Activated CD4-positive, alpha-beta T cell treated with anti-CD3 and anti-CD28 coated beads for 4 hours (primary cell): ENCODE measurements at regions not wholly inside any gene's neighbourhood (a gene's known extent, or its start where the extent isn't known, plus 50 kb on each side); places are given as distances from the start of the nearest gene placed in this dataset.

Source experiments
- DNase-seq, 2 donors: peaks; one replicate each; pipeline ENCODE4 v3.0.0-alpha.2; 2020

- DNase-seq, result no peak
These were observed 53.5 kb upstream of the ACSL1 start for GRCh38 chr4:184879271-184879670.

GRCh38 chr4:184882276-184882675 is 56.5 kb upstream of the ACSL1 start:
- DNase-seq, result no peak

GRCh38 chr4:184883024-184883423 is 57.3 kb upstream of the ACSL1 start:
- DNase-seq, result no peak

GRCh38 chr4:184884883-184885282 is 59.1 kb upstream of the ACSL1 start:
- no peak for DNase-seq

GRCh38 chr4:184885602-184886001 is 59.8 kb upstream of the ACSL1 start:
- no peak for DNase-seq

- DNase-seq, result no peak
These were observed 61.6 kb upstream of the ACSL1 start for GRCh38 chr4:184887333-184887732.

- no peak for DNase-seq
These were observed 62.2 kb upstream of the ACSL1 start for GRCh38 chr4:184887947-184888346.

- no peak for DNase-seq
These were observed 64.0 kb upstream of the ACSL1 start for GRCh38 chr4:184889666-184890335.

- no peak for DNase-seq
These were observed 64.7 kb upstream of the ACSL1 start for GRCh38 chr4:184890499-184890898.

- DNase-seq, result no peak
These were observed 66.1 kb upstream of the ACSL1 start for GRCh38 chr4:184891816-184892397.

GRCh38 chr4:184892999-184893398 is 67.2 kb upstream of the ACSL1 start:
- no peak for DNase-seq

- DNase-seq, result no peak
These were observed 68.2 kb upstream of the ACSL1 start for GRCh38 chr4:184893801-184894571.

GRCh38 chr4:184895012-184895695 is 69.4 kb upstream of the ACSL1 start:
- DNase-seq, result no peak

- no peak for DNase-seq
These were observed 71.3 kb upstream of the ACSL1 start for GRCh38 chr4:184896868-184897715.

GRCh38 chr4:184897895-184898294 is 72.1 kb upstream of the ACSL1 start:
- DNase-seq, result no peak

GRCh38 chr4:184898793-184899192 is 73.0 kb upstream of the ACSL1 start:
- DNase-seq, result no peak

- no peak for DNase-seq
These were observed 73.7 kb upstream of the ACSL1 start for GRCh38 chr4:184899261-184900134.

- DNase-seq, result no peak
These were observed 74.4 kb upstream of the ACSL1 start for GRCh38 chr4:184900184-184900583.

- DNase-seq, result no peak
These were observed 76.8 kb upstream of the ACSL1 start for GRCh38 chr4:184902550-184902949.

- DNase-seq, result no peak
These were observed 80.8 kb upstream of the ACSL1 start for GRCh38 chr4:184906480-184907097.

GRCh38 chr4:184907216-184907615 is 81.4 kb upstream of the ACSL1 start:
- peak in 1 of 2 donors; percentile 6 for DNase-seq
